GM12891 (cell line): ENCODE measurements at regions not wholly inside any gene's neighbourhood (a gene's known extent, or its start where the extent isn't known, plus 50 kb on each side); places are given as distances from the start of the nearest gene placed in this dataset.

Source experiments
- PAX5 ChIP-seq: IDR thresholded peaks from 2 replicates; pipeline ENCODE4 v1.6.1; 2011; ENCODE audit warnings: low read length, moderate library complexity, mild to moderate bottlenecking; ENCODE audit not compliant: insufficient read depth, severe bottlenecking
- POLR2A ChIP-seq: IDR thresholded peaks from 2 replicates; pipeline ENCODE4 v1.6.1; 2011; ENCODE audit warnings: low read depth, low read length, control low read depth
- POLR2AphosphoS5 ChIP-seq: IDR thresholded peaks from 2 replicates; pipeline ENCODE4 v1.6.1; 2011; ENCODE audit warnings: low read depth, low read length, control low read depth
- POU2F2 ChIP-seq: IDR thresholded peaks from 2 replicates; pipeline ENCODE4 v1.6.1; 2011; ENCODE audit warnings: low read depth, mild to moderate bottlenecking, control low read depth, low read length, moderate library complexity
- SPI1 ChIP-seq: IDR thresholded peaks from 2 replicates; pipeline ENCODE4 v1.6.1; 2011; ENCODE audit warnings: low read depth, low read length, control low read depth
- TAF1 ChIP-seq: IDR thresholded peaks from 2 replicates; pipeline ENCODE4 v1.6.1; 2011; ENCODE audit warnings: low read depth, low read length, control low read depth

- TF ChIP-seq POLR2AphosphoS5 (no peak), POLR2A (no peak), SPI1 (no peak), TAF1 (no peak), PAX5 (no peak), POU2F2 (no peak)
Observed at GRCh38 chr13:53272873-53273272, 244.3 kb downstream of the OLFM4 start.
